NCI-H1048 (cell line): ENCODE measurements at regions not wholly inside any gene's neighbourhood (a gene's known extent, or its start where the extent isn't known, plus 50 kb on each side); places are given as distances from the start of the nearest gene placed in this dataset.

Experiments used
- DNase-seq: peaks from one replicate; lab custom pipeline; 2025; lab: John Stamatoyannopoulos, UW

DNA sequence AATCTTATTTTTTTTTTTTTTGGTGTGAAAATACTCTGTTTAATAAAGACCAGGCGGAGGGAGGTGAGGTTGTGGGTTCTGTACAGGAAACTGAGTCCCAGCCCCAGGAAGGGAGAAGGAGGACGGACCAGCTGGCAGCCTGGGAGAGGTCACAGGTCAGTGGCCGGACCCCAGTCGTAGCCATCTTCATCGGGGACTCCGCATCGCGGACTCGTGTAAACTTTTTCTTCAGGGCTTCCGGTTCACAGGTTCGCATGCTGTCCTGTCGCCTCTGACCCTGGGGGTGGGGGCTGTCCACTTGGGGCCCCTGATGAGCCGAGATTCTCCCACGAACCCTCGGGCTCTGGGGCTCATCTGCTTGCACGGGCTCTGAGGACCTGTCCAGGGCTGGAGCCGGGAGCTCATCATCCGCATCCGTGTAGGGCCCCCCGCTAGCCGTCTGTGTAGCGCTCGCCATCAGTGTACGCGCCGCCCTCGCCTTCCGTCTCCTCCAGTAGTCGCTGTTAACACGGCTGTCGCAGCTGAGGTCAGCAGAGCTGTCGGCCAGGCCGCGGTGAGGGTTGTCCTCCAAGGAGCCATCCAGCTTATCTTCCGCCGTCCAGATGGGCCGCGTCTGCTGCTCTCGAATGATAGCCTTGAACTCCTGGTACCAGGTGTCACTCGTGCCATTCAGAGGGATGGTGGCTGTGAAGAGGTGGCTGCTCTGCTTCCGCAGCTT is 975.7 kb upstream of the PRMT6 start:
- DNase-seq = no peak

DNA sequence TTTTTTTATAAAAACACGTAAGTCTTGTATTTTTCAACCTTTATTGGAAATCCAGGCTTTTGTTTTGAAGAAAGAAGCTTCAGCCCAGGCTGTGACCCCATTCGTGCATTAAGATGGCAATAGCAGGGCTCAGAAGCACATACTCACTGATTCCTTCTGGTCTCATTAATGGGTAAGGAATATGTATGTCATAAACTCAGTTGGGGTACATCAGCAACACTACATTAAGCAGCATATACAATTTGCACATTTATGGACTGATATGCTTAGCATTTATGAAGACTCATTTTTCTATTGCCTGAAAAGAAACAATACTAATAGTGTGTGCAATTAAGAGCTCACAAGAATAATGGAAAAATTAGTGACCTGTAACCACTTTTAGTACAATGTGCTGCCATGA is 945.4 kb upstream of the PRMT6 start:
- no peak for DNase-seq

DNA sequence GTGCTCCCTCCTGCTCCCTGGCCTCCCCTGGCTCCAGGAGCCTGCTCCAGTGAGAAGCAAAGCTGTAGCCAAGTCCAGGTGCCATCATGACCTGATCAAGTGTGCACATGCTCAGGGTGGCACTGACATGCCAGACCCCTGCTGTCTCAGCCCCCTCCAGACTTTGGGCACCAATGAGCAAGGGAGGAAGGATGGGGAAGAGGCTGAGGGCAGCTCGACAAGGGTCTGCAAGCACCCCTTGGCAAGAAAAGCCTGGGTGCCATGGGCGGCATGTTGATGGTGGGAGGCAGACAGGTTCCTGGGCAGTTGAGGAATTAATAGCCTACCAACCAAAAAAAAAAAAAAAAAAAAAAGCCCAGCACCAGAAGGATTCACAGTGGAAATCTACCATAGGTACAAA is 942.6 kb upstream of the PRMT6 start:
- DNase-seq = no peak

DNA sequence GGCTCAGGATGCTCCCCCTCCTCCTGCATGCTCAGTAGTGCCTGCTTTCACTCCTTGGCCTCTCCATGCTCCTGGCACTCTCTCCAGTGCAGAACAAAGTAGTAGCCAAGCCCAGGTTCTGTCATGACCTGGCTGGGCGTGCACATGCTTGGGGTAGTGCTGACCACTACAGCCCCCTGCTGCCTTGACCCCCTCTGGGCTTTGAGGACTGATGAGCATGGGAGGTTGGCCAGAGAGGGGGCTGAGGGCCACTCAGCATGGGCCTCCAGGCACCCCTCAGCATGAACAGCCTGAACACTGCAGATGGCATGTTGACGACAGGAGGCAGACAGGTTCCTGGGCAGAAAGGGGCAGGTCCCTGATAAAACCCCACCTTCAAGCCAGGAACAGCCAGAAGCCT is 935.7 kb upstream of the PRMT6 start:
- no peak for DNase-seq

DNA sequence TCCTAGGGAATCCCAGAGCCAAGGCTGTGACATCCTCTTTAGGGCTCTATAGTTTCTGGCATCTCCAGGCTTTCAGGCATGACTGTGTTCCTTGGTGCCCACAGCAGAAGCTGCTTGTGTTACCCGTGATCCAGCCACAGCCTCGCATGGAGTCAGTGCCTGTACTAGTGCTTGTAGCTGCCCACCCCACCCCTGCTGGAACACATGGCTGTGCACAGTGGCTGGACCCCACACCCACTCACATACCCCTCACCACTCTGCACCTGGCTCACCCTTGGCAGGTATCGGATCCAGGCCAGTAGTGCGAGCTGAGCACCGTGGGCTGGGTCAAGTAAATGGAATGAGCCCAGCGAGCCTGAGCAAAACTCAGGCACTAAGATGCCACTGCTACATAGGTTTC is 934.7 kb upstream of the PRMT6 start:
- no peak for DNase-seq

DNA sequence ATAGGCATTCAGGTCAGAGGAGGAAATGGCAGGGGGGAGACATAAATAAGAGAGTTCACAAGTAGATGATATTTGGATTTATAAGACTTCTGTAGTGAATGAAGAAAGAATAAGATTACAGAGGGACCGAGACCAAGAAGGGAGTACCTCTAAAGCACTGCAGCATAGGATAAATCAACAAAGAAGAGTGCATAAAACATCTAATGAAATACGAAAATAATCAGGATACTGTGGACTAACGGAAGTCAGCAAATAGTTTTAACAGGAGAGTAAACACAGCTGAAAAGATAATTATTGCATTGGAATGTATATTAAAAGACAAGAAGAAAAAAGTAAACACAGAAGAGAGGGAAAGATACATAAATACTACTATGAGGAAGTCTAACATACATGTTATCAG is 921.9 kb upstream of the PRMT6 start:
- DNase-seq = no peak

DNA sequence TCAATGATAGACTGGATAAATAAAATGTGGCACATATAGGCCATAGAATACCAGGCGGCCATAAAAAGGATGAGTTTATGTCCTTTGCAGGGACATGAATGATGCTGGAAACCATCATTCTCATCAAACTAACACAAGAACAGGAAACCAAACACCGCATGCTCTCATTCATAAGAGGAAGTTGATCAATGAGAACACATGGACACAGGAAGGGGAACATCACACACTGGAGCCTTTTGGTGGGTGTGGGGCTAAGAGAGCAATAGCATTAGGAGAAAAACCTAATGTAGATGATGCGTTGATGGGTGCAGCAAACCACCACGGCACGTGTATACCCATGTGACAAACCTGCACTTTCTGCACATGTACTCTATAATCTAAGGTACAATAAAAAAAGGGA is 883.4 kb upstream of the PRMT6 start:
- DNase-seq = no peak

DNA sequence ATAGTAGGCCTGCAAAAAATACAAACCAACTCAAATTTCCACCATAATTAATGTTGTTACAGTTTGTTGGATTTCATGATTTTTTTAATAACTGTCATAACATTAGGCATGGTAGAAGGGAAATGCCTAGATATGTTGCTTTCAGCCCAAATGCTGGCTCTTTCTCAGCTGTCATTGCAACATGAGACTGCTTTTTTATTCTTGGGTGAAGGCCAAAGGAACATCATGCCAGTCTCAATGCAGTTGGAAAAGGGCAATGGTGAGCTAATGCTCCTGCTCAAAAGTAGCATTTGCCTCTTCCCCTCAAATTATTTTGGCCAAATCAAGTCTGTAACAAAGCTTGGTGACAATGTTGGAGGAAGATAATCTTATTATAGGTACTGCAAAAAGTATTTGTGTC is 877.7 kb upstream of the PRMT6 start:
- DNase-seq = no peak

DNA sequence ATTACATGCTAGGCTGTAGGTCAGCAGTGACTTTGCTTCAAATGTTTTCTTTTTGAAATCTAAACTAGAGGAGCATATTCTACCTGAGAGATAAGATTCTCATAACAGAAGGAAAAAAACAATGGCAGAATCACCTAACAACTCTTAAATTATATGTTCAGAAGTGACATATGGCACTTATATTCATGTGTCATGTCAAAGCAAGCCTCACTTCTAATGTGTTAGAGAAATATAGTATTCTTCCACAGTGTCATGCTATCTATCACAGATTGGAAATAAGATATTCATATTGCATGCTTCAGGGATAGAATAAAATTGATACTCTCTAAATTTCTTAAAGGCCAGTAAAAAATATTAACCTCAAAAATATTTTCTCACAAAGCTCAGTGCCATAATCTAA is 874.6 kb upstream of the PRMT6 start:
- no peak for DNase-seq

DNA sequence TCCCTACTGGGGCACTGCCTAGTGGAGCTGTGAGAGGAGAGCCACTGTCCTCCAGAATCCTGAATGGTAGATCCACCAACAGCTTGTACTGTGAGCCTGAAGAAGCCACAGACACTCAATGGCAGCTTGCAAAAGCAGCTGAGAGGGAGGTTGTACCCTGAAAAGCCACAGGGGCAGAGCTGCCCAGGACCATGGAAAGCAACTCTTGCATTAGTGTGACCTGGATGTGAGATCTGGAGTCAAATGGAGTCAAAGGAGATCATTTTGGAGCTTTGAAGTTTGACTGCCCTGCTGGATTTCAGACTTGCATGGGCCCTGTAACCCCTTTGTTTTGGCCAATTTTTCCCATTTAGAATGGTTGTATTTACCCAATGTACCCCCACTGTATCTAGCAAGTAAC is 871.4 kb upstream of the PRMT6 start:
- DNase-seq = no peak

DNA sequence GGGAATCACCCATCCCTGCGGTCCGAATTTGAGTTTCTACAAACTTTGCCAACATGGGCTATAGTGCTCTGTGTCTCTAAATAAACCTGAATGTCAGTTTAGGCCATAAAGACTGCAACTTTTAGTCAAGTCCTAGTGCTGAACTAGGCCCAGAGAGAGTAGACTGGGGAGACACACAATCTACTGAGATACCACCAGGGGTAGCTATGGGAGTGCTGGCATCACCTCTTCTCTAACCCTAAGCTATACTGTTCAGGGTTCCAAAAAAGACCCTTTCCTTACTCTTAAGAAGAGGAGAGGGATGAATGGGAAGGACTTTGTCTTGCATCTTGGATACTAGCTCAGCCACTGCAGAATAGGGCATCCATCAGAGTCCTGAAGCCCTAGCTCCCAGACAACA is 866.7 kb upstream of the PRMT6 start:
- no peak for DNase-seq

DNA sequence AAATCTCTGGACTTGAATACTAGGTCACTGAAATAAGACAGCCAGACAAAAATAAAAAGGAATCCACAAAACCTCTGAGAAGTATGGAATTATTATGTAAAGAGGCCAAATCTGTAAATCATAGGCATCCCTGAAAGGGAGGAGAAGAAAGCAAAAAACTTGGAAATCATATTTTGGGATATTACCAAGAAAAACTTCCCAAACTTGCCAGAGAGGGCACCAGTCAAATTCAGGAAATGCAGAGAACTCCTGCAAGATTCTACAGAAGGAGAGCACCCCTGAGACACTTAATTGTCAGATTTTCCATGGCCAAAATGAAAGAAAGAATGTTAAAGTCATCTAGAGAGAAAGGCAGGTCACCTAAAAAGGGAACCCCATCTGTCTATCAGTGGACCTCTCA is 862.3 kb upstream of the PRMT6 start:
- no peak for DNase-seq

DNA sequence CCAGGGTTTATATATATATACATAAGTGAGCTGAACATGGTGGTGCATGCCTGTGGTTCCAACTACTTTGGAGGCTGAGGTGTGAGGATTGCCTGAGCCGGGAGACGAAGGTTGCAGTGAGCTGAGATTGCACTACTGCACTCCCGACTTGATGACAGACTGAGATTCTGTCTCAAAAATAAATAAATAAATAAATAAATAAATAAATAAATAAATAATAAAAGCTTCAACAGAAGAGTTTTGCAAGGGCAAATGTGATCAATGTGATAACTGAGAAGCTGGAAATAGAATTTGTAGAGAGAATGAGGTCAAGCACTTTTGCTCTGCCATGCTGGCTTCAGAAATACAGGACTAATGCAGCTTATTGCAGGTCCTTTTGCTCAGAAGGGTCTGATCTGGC is 855.8 kb upstream of the PRMT6 start:
- DNase-seq = no peak

DNA sequence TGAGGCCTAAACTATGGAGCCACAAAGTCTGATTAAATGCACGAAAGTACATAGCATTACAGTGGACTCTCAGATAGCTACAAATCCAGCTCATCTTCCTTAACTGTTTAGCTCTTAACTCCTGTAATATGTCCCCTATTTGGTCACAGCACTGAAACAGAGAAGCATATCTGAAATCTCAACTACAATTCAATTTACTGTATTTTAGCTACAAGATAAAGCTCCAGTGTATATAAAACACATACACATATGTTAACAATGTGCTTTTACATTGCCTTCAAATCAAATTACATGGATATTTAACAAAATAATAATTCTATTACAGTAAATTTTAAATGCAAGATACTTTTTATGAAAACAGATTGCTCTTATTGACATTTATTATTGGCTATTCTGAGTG is 849.3 kb upstream of the PRMT6 start:
- DNase-seq = no peak

DNA sequence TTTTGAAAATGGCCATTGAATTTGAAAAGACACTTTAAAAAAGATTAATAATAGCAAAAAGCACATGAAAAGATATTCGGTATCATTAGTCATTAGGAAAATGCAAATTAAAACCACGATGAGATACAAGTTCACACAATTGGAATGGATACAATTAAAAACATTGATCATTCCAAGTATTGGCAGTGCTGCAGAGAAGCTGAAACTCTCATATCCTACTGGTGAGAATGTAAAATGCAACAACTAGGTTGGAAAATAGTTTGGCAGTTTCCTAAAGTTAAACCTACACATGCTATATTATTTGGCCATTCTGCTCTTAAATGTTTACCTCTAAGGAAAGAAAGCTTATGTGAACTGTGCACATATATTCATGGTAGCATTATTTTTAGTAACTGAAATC is 838.7 kb upstream of the PRMT6 start:
- no peak for DNase-seq

DNA sequence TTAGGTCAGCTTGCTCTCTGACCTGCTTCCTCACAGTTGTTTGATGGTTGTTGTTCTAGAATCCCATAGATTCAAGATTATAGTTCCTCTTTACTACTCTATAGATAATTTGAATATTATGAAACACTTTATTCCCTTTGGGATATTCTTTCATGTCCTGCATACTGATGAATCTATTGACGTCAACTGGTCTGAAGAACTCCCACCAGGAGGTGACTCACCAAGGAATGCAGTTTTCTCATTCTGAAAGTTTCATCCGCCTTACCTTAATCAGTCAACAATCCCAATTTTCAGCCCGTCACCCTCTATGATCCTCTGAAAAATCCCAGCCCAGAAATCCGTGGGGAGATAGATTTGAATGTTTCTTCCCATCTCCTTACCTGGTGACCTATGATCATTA is 834.1 kb upstream of the PRMT6 start:
- no peak for DNase-seq

DNA sequence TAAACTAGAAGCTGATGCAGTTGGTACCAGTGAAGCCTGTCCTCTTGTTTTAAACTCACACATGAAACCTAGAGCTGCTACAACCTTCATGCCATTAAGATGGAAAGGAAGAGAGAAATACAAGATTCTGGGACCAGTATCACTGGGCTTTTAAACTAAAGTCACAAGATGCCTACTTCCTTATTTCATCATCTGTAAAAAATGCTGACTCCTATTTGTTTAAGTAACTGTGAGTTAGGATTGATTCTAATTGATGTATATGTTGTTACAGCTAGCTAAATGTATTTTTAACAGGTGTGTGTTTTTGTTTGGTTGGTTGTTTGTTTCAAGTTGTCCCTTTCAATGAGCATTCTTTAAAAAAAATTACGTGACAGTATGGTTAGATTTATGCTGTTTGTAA is 833.3 kb upstream of the PRMT6 start:
- DNase-seq = no peak

DNA sequence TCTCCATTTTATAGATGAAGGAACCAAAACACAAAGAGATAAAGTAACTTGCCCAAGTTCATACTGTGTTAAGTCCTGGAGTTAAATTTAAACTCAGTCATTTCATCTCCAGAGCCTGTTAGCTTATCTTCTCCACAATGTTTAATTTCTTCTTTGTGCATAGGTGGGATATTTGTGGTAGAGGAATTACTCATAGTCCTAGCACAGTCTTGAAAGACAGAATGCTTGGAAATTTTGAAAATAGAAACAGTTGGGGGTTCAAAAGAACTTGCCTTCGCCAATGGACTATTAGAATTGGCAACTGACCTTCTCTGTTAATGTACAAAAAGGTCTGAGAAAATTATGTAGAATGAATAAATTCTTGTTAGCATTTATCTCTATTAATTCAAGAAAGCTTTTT is 832.0 kb upstream of the PRMT6 start:
- DNase-seq = no peak

DNA sequence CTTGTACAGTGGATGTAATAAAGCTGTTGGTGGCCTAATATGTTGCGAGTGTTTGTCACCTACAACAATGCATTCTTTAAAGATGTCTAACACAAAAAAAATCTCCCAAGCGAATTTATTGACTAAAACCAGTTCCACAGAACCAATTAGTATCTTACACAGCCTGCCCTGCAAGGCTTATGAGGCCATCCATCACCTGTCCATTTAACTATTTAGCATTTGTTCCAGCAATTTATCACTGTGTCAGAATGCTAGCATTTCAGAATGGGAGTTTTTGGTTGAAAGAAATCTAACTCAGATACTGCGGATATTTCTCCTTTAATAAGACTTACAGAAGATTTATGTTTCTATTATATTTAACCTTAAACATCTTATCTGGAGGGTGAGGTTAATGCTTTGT is 831.1 kb upstream of the PRMT6 start:
- no peak for DNase-seq

DNA sequence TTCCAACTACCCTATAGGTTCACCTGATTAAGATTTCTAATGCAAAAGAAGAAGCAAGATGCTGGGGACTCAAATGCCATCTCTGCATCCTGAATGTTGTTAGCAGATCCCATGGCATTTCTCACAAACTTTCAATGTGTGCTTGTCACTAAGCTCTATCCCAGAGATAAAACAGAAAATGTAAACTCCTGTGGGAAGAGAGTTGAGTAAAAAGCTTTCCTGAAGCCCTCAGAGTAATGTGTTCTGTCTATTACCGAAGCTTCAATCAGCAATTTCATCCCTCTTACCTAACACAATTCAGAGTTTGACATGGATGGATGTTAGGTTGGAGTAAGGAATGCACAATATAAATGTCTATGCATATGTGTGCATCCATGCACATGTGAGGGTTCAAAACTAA is 829.9 kb upstream of the PRMT6 start:
- no peak for DNase-seq

DNA sequence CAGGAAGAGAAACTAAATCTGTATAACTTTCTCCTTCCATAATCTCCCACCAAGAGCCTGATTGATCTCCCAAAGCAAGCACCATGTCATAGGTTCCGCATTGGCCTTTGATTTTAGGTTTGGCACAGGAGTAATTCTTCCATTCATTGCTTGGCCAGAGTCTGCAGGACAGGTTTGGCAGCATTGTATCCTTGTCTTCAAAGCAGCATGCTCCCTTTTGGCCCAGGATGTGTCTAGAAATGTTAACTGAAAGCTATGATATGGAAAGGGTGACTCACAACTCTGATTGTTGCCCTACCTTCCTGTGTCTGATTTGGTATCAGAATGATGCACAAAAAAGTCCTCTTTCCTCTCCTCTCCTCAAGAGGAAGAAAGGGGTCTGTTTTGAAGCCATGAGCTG is 824.3 kb upstream of the PRMT6 start:
- DNase-seq = no peak

DNA sequence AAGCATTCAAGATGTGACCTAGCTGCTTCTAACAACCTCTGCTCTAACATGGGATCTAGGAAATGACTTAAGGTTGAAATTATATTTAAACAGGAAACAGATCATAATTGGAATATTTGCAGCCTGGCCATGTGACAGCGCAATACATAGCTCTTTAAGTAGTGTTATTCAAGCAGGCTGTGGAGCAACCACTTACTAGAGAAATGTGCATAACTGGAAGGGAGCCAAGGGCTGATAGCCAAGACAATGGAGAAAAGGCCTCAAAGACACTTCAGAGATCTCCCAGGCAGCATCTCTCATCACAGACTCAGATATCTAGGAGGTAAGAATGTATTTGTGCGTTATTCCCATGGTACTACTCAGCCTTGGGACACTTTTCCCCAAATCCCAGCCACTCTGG is 823.0 kb upstream of the PRMT6 start:
- no peak for DNase-seq

DNA sequence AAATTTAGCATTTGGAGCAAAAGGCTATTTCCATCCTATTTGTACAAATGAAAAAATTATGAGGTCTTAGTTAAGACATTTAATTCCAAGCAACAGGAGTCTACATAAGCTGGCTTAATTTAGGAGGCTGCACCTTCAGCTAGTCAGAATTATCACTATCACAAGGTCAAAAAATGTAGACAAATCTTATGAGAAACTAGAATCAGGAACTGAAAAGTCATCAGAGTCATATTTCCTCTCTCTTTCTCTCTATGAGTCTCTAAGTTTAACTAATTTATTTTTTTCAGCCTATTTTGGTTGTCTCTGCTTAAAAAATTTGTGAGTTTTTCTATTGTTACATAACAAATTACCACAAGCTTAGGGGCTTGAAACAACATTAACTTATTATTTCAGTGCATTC is 807.1 kb upstream of the PRMT6 start:
- no peak for DNase-seq

DNA sequence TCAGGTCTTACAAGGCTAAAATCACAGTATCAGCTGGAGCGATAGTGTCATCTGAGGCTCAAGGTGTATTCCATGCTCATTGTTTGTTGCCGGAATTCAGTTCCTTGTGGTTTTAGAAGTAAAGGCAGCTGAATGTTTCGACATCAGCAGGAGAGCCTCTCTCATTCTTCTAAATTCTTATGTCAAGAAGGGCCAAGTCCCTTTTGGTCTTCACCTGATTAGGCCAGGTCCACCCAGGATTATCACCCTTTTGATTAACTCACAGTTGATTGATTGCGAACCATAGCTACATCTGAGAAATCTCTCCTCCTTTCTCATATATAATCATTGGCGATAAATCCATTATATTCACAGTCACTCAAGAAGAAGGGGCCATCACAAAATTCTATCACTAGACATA is 806.7 kb upstream of the PRMT6 start:
- no peak for DNase-seq

DNA sequence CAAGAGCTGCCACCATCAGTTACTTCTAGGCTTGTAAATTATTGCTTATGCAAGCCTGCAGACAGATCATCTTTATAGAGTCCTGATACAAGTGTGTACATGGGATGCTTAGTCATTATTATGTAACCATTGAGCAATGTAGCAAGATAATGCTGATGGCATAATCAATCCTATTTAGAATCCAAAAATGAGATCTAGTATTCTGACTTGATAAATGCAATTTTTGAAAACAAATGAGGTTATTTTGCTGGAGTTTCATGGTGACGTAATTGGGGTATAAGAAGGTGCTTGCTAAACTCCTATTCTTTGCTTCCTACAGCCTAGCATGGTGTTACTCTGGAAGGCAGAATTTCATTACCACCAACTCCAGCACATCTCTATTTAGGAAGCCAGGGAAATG is 801.7 kb upstream of the PRMT6 start:
- DNase-seq = no peak
